KMS-11 (cell line): ENCODE measurements at regions not wholly inside any gene's neighbourhood (a gene's known extent, or its start where the extent isn't known, plus 50 kb on each side); places are given as distances from the start of the nearest gene placed in this dataset.
"Not testable (repeated sequence)": the region's sequence is repeated elsewhere in the genome, so short reads cannot be mapped to it uniquely, and the experiment has no call there.

Source experiments
- H2AFZ ChIP-seq: fragments of 200-600 bp; sonication (generic); 2 replicates; pipeline ENCODE4 v1.6.1; 2016; ENCODE audit warnings: antibody characterized with exemption, mixed run types, low read depth
- H3K27ac ChIP-seq: fragments of 200-600 bp; sonication (generic); 2 replicates; pipeline ENCODE4 v1.6.1; 2016; ENCODE audit warnings: mild to moderate bottlenecking, mixed run types
- H3K27me3 ChIP-seq: fragments of 200-600 bp; sonication (generic); 2 replicates; pipeline ENCODE4 v1.6.1; 2017; ENCODE audit warnings: mild to moderate bottlenecking, low read depth, mixed run types, moderate library complexity; ENCODE audit not compliant: insufficient read depth
- H3K36me3 ChIP-seq: fragments of 200-600 bp; sonication (generic); 2 replicates; pipeline ENCODE4 v1.6.1; 2017; ENCODE audit warnings: mild to moderate bottlenecking, mixed run types; ENCODE audit not compliant: insufficient read depth
- H3K4me1 ChIP-seq: fragments of 200-600 bp; sonication (generic); 2 replicates; pipeline ENCODE4 v1.6.1; 2016; ENCODE audit warnings: mild to moderate bottlenecking, low read depth, mixed run types; ENCODE audit not compliant: poor library complexity, severe bottlenecking
- H3K4me2 ChIP-seq: fragments of 200-600 bp; sonication (generic); 2 replicates; pipeline ENCODE4 v1.7.0; 2016; ENCODE audit warnings: mild to moderate bottlenecking, mixed run types
- H3K4me3 ChIP-seq: fragments of 200-600 bp; sonication (generic); IDR thresholded peaks from 2 replicates; pipeline ENCODE4 v1.6.1; 2017; ENCODE audit warnings: low read depth, low read length, mixed read lengths; ENCODE audit not compliant: insufficient read depth
- H3K79me2 ChIP-seq: fragments of 200-600 bp; sonication (generic); 2 replicates; pipeline ENCODE4 v1.6.1; 2016; ENCODE audit warnings: low read depth, mixed run types; ENCODE audit not compliant: insufficient read depth
- H3K9ac ChIP-seq: fragments of 200-600 bp; sonication (generic); 2 replicates; pipeline ENCODE4 v1.6.1; 2016; ENCODE audit warnings: mild to moderate bottlenecking, mixed run types
- H4K20me1 ChIP-seq: fragments of 200-600 bp; sonication (generic); 2 replicates; pipeline ENCODE4 v1.6.1; 2016; ENCODE audit warnings: mild to moderate bottlenecking, mixed run types; ENCODE audit not compliant: insufficient read depth
- CTCF ChIP-seq: fragments of 200-600 bp; sonication (generic); conservative IDR thresholded peaks from 2 replicates; pipeline ENCODE4 v1.6.1; 2017; ENCODE audit warnings: low read depth, mild to moderate bottlenecking, antibody characterized with exemption, low read length, moderate library complexity, mixed read lengths

GRCh38 chr11:97764193-97764592 is 1256.6 kb upstream of the CNTN5 start:
- H3K4me3 ChIP-seq, result no peak overlapping the region

GRCh38 chr11:97764605-97765004 is 1256.1 kb upstream of the CNTN5 start:
- no peak overlapping the region for H3K4me2 ChIP-seq
- no peaks in the 10 kb centered on the region for H3K79me2 ChIP-seq
- no peaks in the 10 kb centered on the region for H3K27me3 ChIP-seq
- H3K27ac ChIP-seq, result no peak overlapping the region
- H3K4me3 ChIP-seq, result no peak overlapping the region
- H3K4me1 ChIP-seq, result no peaks in the 10 kb centered on the region
- no peak for TF ChIP-seq CTCF
- H3K9ac ChIP-seq, result no peak overlapping the region
- no peak overlapping the region for H2AFZ ChIP-seq
- H4K20me1 ChIP-seq, result no peaks in the 10 kb centered on the region
- no peaks in the 10 kb centered on the region for H3K36me3 ChIP-seq

More at GRCh38 chr11:97764193-97764592, 1256.6 kb upstream of the CNTN5 start:
- Histone ChIP-seq H2AFZ (no peak overlapping the region), H3K4me1 (no peaks in the 10 kb centered on the region), H3K79me2 (no peaks in the 10 kb centered on the region), H3K27me3 (no peaks in the 10 kb centered on the region), H3K4me2 (no peak overlapping the region), H3K36me3 (no peaks in the 10 kb centered on the region), H3K9ac (no peak overlapping the region), H4K20me1 (no peaks in the 10 kb centered on the region), H3K27ac (no peak overlapping the region)
- TF ChIP-seq CTCF, result no peak

GRCh38 chr11:97770570-97770969 is 1250.2 kb upstream of the CNTN5 start:
- Histone ChIP-seq H4K20me1 (no peaks in the 10 kb centered on the region), H2AFZ (no peak overlapping the region), H3K9ac (no peak overlapping the region), H3K79me2 (no peaks in the 10 kb centered on the region), H3K36me3 (no peaks in the 10 kb centered on the region), H3K4me1 (no peaks in the 10 kb centered on the region), H3K27ac (no peak overlapping the region), H3K4me3 (no peak overlapping the region), H3K4me2 (no peak overlapping the region), H3K27me3 (no peaks in the 10 kb centered on the region)
- TF ChIP-seq CTCF, result no peak

- Histone ChIP-seq H3K9ac (no peak overlapping the region), H3K4me3 (no peak overlapping the region), H2AFZ (no peak overlapping the region), H3K36me3 (no peaks in the 10 kb centered on the region), H4K20me1 (no peaks in the 10 kb centered on the region), H3K4me2 (no peak overlapping the region), H3K27me3 (no peaks in the 10 kb centered on the region), H3K27ac (no peak overlapping the region), H3K4me1 (no peaks in the 10 kb centered on the region), H3K79me2 (no peaks in the 10 kb centered on the region)
- TF ChIP-seq CTCF, result no peak
Measured at GRCh38 chr11:97772705-97773104, 1248.0 kb upstream of the CNTN5 start.

- not testable (repeated sequence) for H3K36me3 ChIP-seq, H2AFZ ChIP-seq, H3K4me3 ChIP-seq
Measured at GRCh38 chr11:97784388-97784787, 1236.4 kb upstream of the CNTN5 start.

More at GRCh38 chr11:97784388-97784787, 1236.4 kb upstream of the CNTN5 start:
- not testable (repeated sequence) for H3K27me3 ChIP-seq, H3K79me2 ChIP-seq, H4K20me1 ChIP-seq, H3K27ac ChIP-seq, H3K9ac ChIP-seq, H3K4me1 ChIP-seq, H3K4me2 ChIP-seq
